Mucosa of descending colon (tissue), 3 donors: ENCODE measurements at regions not wholly inside any gene's neighbourhood (a gene's known extent, or its start where the extent isn't known, plus 50 kb on each side); places are given as distances from the start of the nearest gene placed in this dataset.

Experiments used
- ATAC-seq: fragments of 200-7000 bp; cut with Tn5 transposase; one replicate; pipeline ENCODE4 v1.9.1; 2020; ENCODE audit warnings: mild to moderate bottlenecking, moderate library complexity
- DNase-seq, 3 donors: peaks; one replicate each; pipeline ENCODE4 v3.0.0-alpha.2; 2020
- H3K36me3 ChIP-seq: fragments of 200-600 bp; one replicate; pipeline ENCODE4 v1.8.0; 2021; ENCODE audit warnings: low read depth, mild to moderate bottlenecking
- H3K4me1 ChIP-seq: fragments of 200-600 bp; one replicate; pipeline ENCODE4 v1.8.0; 2021; ENCODE audit warnings: low read depth, mild to moderate bottlenecking
- H3K4me3 ChIP-seq: fragments of 200-600 bp; one replicate; pipeline ENCODE4 v1.8.0; 2021; ENCODE audit warnings: mild to moderate bottlenecking
- H3K9me3 ChIP-seq: fragments of 200-600 bp; one replicate; pipeline ENCODE4 v1.8.0; 2021; ENCODE audit warnings: mild to moderate bottlenecking
- intact Hi-C, 2 donors: fragments of 100-400 bp; cut with DNase I in 1 of 2; cut with micrococcal nuclease in 1 of 2; formaldehyde crosslinking; loops; one replicate each; pipeline versions ENCODE4 v1.11.0 to v1.11.1; 2022; cut with DNase I, micrococcal nuclease
- TF ChIP-seq, protein P1 (sequence below): fragments of 200-600 bp; IDR thresholded peaks from one replicate; pipeline ENCODE4 v1.8.0; 2022; ENCODE audit warnings: antibody characterized with exemption, mild to moderate bottlenecking
- donor health status: DM: no; HTN: no; CAD: no; lungs with moderate emphysema.
- donor health status: DM: no; HTN: no; CAD: no.
- donor health status: DM: no; HTN: yes; CAD: no.

DNA sequence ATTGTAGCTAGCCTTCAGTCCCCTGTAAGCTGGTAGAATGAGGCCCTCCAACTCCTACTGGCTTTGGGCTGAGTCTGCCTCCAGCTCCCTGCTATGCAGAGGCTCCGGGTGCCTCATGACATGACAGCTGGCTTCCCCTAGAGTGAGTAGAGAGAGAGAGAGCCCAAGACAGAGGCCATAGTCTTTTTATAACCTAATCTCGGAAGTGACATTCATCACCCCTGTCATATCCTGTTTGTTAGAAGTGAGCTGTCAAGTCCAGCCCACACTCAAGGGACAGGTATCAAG is 53.9 kb upstream of the CTBP2 start:
- H3K9me3 ChIP-seq: no peaks in the 10 kb centered on the region
- intact Hi-C loops: no loop called here
- H3K4me1 ChIP-seq: no peaks in the 10 kb centered on the region
- TF ChIP-seq, protein P1, sequence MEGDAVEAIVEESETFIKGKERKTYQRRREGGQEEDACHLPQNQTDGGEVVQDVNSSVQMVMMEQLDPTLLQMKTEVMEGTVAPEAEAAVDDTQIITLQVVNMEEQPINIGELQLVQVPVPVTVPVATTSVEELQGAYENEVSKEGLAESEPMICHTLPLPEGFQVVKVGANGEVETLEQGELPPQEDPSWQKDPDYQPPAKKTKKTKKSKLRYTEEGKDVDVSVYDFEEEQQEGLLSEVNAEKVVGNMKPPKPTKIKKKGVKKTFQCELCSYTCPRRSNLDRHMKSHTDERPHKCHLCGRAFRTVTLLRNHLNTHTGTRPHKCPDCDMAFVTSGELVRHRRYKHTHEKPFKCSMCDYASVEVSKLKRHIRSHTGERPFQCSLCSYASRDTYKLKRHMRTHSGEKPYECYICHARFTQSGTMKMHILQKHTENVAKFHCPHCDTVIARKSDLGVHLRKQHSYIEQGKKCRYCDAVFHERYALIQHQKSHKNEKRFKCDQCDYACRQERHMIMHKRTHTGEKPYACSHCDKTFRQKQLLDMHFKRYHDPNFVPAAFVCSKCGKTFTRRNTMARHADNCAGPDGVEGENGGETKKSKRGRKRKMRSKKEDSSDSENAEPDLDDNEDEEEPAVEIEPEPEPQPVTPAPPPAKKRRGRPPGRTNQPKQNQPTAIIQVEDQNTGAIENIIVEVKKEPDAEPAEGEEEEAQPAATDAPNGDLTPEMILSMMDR: no peak
- ATAC-seq: no peak
- no peak overlapping the region for H3K4me3 ChIP-seq
- H3K36me3 ChIP-seq: no peaks in the 10 kb centered on the region
- no peak for DNase-seq

- intact Hi-C loops: no loop called here
- H3K9me3 ChIP-seq: no peaks in the 10 kb centered on the region
- H3K36me3 ChIP-seq: no peaks in the 10 kb centered on the region
- DNase-seq (no peak), ATAC-seq (no peak)
- H3K4me3 ChIP-seq: no peak overlapping the region
- H3K4me1 ChIP-seq: no peaks in the 10 kb centered on the region
- TF ChIP-seq, protein P1: no peak
These were observed 53.3 kb upstream of the CTBP2 start for GRCh38 chr10:125213541-125214282.

GRCh38 chr10:125212150-125212809 is 51.9 kb upstream of the CTBP2 start:
- TF ChIP-seq, protein P1: no peak
- Histone ChIP-seq H3K4me3 (no peak overlapping the region), H3K4me1 (no peaks in the 10 kb centered on the region), H3K36me3 (no peaks in the 10 kb centered on the region), H3K9me3 (no peaks in the 10 kb centered on the region)
- DNase-seq (no peak), ATAC-seq (no peak)
- intact Hi-C loops: no loop called here
